ENCODE measurements at regions not wholly inside any gene's neighbourhood (a gene's known extent, or its start where the extent isn't known, plus 50 kb on each side); places are given as distances from the start of the nearest gene placed in this dataset.

DNA sequence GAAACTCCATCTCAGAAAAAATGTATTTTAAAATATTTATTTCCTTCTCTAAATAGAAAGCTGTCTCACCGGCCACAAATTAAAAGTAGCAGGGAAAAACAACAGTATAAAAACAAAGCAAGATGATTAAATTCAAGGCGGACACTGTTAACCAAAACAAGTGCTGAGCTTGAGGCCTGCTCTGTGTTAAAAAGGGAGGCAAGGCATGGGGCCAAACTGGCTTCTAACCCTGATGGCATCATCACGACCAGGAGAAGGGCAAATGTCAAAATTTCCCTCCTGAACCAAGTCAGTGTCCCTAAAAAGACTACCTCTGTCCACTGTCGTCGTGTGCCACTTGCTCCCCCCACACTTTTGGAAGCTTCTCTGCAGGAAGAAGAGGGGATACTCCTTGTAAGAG, 116.1 kb downstream of the MSX2 start:
- TF ChIP-seq CTCF (IDR thresholded peaks at IDR 0.05) (no peak), POLR2AphosphoS5 (IDR thresholded peaks at IDR 0.05) (no peak)

Measured in breast epithelium (tissue), 3 donors.